T-cell (primary cell): ENCODE measurements at regions not wholly inside any gene's neighbourhood (a gene's known extent, or its start where the extent isn't known, plus 50 kb on each side); places are given as distances from the start of the nearest gene placed in this dataset.

Experiments
- ATAC-seq, 4 experiments: fragments of 200-7000 bp in 3 of 4; fragments of 150-1000 bp in 1 of 4; cut with Tn5 transposase; replicated peaks in 1 of 4; 1 replicate in 3 of 4; 2 replicates in 1 of 4; pipeline ENCODE4 v1.10.0; 2021; ENCODE audit warnings: moderate library complexity in 3 of 4, mild to moderate bottlenecking in 2 of 4, moderate number of reproducible peaks in 1 of 4
- CTCF ChIA-PET, 2 donors: fragments of 300-600 bp; sonication (Branson Sonifier 250); formaldehyde crosslinking; loops; one replicate each; lab custom pipeline; 2022; ENCODE audit warnings: antibody characterized with exemption in 2 of 2; lab: Charles Lee
- POLR2A ChIA-PET, 2 donors: fragments of 300-600 bp; sonication (Branson Sonifier 250); formaldehyde crosslinking; loops; one replicate each; lab custom pipeline; 2022; ENCODE audit warnings: antibody characterized with exemption in 2 of 2; lab: Charles Lee
- DNase-seq, 35 experiments: peaks; one replicate each; pipeline versions ENCODE4 v3.0.0 to v3.0.0-alpha.2; 2013 to 2023
- H3K27ac ChIP-seq: one replicate; pipeline ENCODE4 v1.5.1; 2013; ENCODE audit warnings: low read length
- H3K27me3 ChIP-seq, 2 experiments: replicated peaks in 1 of 2; 1 replicate in 1 of 2; 2 replicates in 1 of 2; pipeline versions ENCODE4 v1.6.1 to v1.7.0; 2013; ENCODE audit warnings: low read length in 1 of 2, mixed read lengths in 1 of 2; ENCODE audit not compliant: control insufficient read depth in 2 of 2, insufficient read depth in 2 of 2; ENCODE audit errors: extremely low read depth in 1 of 2
- H3K36me3 ChIP-seq, 2 donors: 1 replicate in 1 of 2; 2 replicates in 1 of 2; pipeline versions ENCODE4 v1.6.1 to v1.7.0; 2013; ENCODE audit warnings: low read length in 1 of 2; ENCODE audit not compliant: control insufficient read depth in 2 of 2, insufficient read depth in 1 of 2; ENCODE audit errors: extremely low read depth in 1 of 2
- H3K4me1 ChIP-seq, 2 experiments: 1 replicate in 1 of 2; 2 replicates in 1 of 2; pipeline versions ENCODE4 v1.6.1 to v1.7.0; 2013; ENCODE audit warnings: low read length in 2 of 2, mixed read lengths in 1 of 2; ENCODE audit not compliant: insufficient read depth in 2 of 2, control insufficient read depth in 1 of 2; ENCODE audit errors: extremely low read depth in 1 of 2
- H3K4me3 ChIP-seq, 2 donors: 1 replicate in 1 of 2; 2 replicates in 1 of 2; pipeline versions ENCODE4 v1.5.1 to v1.7.0; 2013; ENCODE audit warnings: mild to moderate bottlenecking in 2 of 2, low read length in 1 of 2, moderate library complexity in 1 of 2; ENCODE audit not compliant: control insufficient read depth in 1 of 2; ENCODE audit errors: extremely low read depth in 1 of 2
- H3K9me3 ChIP-seq: 2 replicates; pipeline ENCODE4 v1.7.0; 2013
- H3K27ac Mint-ChIP-seq, 2 donors: one replicate each; pipeline ENCODE4 v1.8.0; 2020 to 2021; ENCODE audit warnings: mild to moderate bottlenecking in 2 of 2, mixed read lengths in 2 of 2
- H3K27me3 Mint-ChIP-seq, 2 donors: one replicate each; pipeline ENCODE4 v1.8.0; 2021 to 2022; ENCODE audit warnings: mixed read lengths in 2 of 2
- H3K36me3 Mint-ChIP-seq: one replicate; pipeline ENCODE4 v1.8.0; 2021; ENCODE audit warnings: mixed read lengths
- H3K4me1 Mint-ChIP-seq, 3 donors: one replicate each; pipeline ENCODE4 v1.8.0; 2020 to 2022; ENCODE audit warnings: mixed read lengths in 3 of 3, mild to moderate bottlenecking in 1 of 3
- H3K4me3 Mint-ChIP-seq, 3 donors: one replicate each; pipeline ENCODE4 v1.8.0; 2020 to 2022; ENCODE audit warnings: mild to moderate bottlenecking in 3 of 3, mixed read lengths in 3 of 3, moderate library complexity in 3 of 3
- H3K9me3 Mint-ChIP-seq, 3 donors: one replicate each; pipeline ENCODE4 v1.8.0; 2020 to 2022; ENCODE audit warnings: mixed read lengths in 3 of 3
- WGBS: methylation state at CpG from one replicate; pipeline ENCODE4 v1.1.5; 2013; ENCODE audit warnings: missing lambda C conversion rate; ENCODE audit not compliant: insufficient coverage; 5-methylcytosine and 5-hydroxymethylcytosine counted together

- Mint-ChIP-seq H3K4me1 (peaks cover 9 to 16% (median 11%) of the 10 kb centered on the region in 3 donors), H3K36me3 (no peaks in the 10 kb centered on the region), H3K27me3 (peaks cover 15 to 29% of the 10 kb centered on the region in 2 donors), H3K27ac (no peak overlapping the region), H3K9me3 (no peaks in the 10 kb centered on the region), H3K4me3 (no peak overlapping the region)
- DNase-seq (no peak), ATAC-seq (no peak)
- H3K27me3 ChIP-seq, result peaks cover 0 to 9% of the 10 kb centered on the region in 2 experiments
- no peak overlapping the region for H3K4me3 ChIP-seq
- CTCF ChIA-PET, result no interaction called here
- H3K27ac ChIP-seq, result no peak overlapping the region
- no peaks in the 10 kb centered on the region for H3K4me1 ChIP-seq
- POLR2A ChIA-PET, result no interaction called here
- no peaks in the 10 kb centered on the region for H3K9me3 ChIP-seq
- 90% methylated on average over 16 of the region's 16 CpGs for WGBS
- no peaks in the 10 kb centered on the region for H3K36me3 ChIP-seq
Observed at GRCh38 chr1:244139655-244140054, 88.6 kb downstream of the ZBTB18 start.

DNA sequence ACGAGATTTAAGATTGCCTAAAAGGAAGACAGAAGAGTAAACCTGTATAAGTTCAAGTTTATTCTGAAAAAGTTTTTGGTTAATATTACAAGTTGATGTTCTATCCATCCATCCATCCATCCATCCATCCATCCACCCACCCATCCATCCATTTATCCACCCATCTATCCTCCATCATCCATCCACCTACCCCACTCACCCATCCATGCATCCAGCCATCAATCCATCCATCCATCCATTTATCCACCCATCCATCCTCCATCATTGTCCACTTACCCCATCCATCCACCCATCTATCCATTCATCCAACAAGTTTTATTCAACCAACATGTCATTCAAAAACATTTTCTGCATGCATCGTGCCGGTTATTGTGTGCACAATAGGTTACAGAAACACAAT is 89.3 kb downstream of the ZBTB18 start:
- Histone ChIP-seq H3K27me3 (peaks cover 0 to 9% of the 10 kb centered on the region in 2 experiments), H3K4me1 (no peaks in the 10 kb centered on the region), H3K36me3 (no peaks in the 10 kb centered on the region), H3K27ac (no peak overlapping the region), H3K4me3 (no peak overlapping the region), H3K9me3 (no peaks in the 10 kb centered on the region)
- ChIA-PET CTCF (interaction anchor here in 1 of 2 donors (0.7 kb wide), 1 partner anchor 404 kb away, joined by 3 read pairs; no protein-coding TSS in a partner anchor), POLR2A (no interaction called here)
- Mint-ChIP-seq H3K4me3 (no peak overlapping the region), H3K9me3 (no peaks in the 10 kb centered on the region), H3K27me3 (peaks cover 11 to 29% of the 10 kb centered on the region in 2 donors), H3K27ac (no peak overlapping the region), H3K36me3 (no peaks in the 10 kb centered on the region), H3K4me1 (peaks cover 9 to 16% (median 11%) of the 10 kb centered on the region in 3 donors)
- no CpG with 5 or more reads among the region's 3 CpGs for WGBS
- no peak for DNase-seq
- no peak for ATAC-seq

GRCh38 chr1:244144053-244144452 is 93.0 kb downstream of the ZBTB18 start:
- no peak overlapping the region for H3K27ac ChIP-seq
- H3K27me3 Mint-ChIP-seq, result peaks cover 11 to 13% of the 10 kb centered on the region in 2 donors
- ATAC-seq, result no peak
- WGBS, result 88% methylated on average over 1 of the region's 2 CpGs
- H3K36me3 ChIP-seq, result no peaks in the 10 kb centered on the region
- H3K4me3 ChIP-seq, result no peak overlapping the region
- H3K9me3 ChIP-seq, result no peaks in the 10 kb centered on the region
- ChIA-PET POLR2A (interaction anchor here in 1 of 2 donors (0.5 kb wide), 1 partner anchor 924 kb away, joined by 3 read pairs; no protein-coding TSS in a partner anchor), CTCF (interaction anchor here in 1 of 2 donors (0.6 kb wide), 1 partner anchor 346 kb away, joined by 4 read pairs; no protein-coding TSS in a partner anchor)
- no peaks in the 10 kb centered on the region for H3K4me1 Mint-ChIP-seq
- H3K27me3 ChIP-seq, result peaks cover 0 to 5% of the 10 kb centered on the region in 2 experiments
- H3K4me1 ChIP-seq, result no peaks in the 10 kb centered on the region
- H3K36me3 Mint-ChIP-seq, result no peaks in the 10 kb centered on the region
- no peak overlapping the region for H3K4me3 Mint-ChIP-seq
- no peak for DNase-seq
- H3K9me3 Mint-ChIP-seq, result no peaks in the 10 kb centered on the region
- no peak overlapping the region for H3K27ac Mint-ChIP-seq

GRCh38 chr1:244150071-244150470 is 99.0 kb downstream of the ZBTB18 start:
- H3K27ac Mint-ChIP-seq, result no peak overlapping the region
- H3K4me1 Mint-ChIP-seq, result no peaks in the 10 kb centered on the region
- no peaks in the 10 kb centered on the region for H3K27me3 Mint-ChIP-seq
- ChIA-PET POLR2A (no interaction called here), CTCF (no interaction called here)
- no peak overlapping the region for H3K4me3 Mint-ChIP-seq
- H3K4me1 ChIP-seq, result no peaks in the 10 kb centered on the region
- DNase-seq, result no peak
- H3K27ac ChIP-seq, result no peak overlapping the region
- no peaks in the 10 kb centered on the region for H3K9me3 ChIP-seq
- no peaks in the 10 kb centered on the region for H3K9me3 Mint-ChIP-seq
- no peaks in the 10 kb centered on the region for H3K36me3 ChIP-seq
- no peak for ATAC-seq
- H3K27me3 ChIP-seq, result peaks cover 0 to 2% of the 10 kb centered on the region in 2 experiments
- H3K36me3 Mint-ChIP-seq, result no peaks in the 10 kb centered on the region
- 93% methylated on average over 4 of the region's 5 CpGs for WGBS
- H3K4me3 ChIP-seq, result no peak overlapping the region

- ATAC-seq (no peak), DNase-seq (no peak)
- CTCF ChIA-PET, result no interaction called here
- Histone ChIP-seq H3K4me1 (no peaks in the 10 kb centered on the region), H3K36me3 (no peaks in the 10 kb centered on the region), H3K27me3 (peaks cover 0 to 2% of the 10 kb centered on the region in 2 experiments), H3K4me3 (no peak overlapping the region), H3K9me3 (no peaks in the 10 kb centered on the region), H3K27ac (no peak overlapping the region)
- POLR2A ChIA-PET, result no interaction called here
- Mint-ChIP-seq H3K27me3 (no peaks in the 10 kb centered on the region), H3K4me1 (no peaks in the 10 kb centered on the region), H3K9me3 (no peaks in the 10 kb centered on the region), H3K4me3 (no peak overlapping the region), H3K27ac (no peak overlapping the region), H3K36me3 (no peaks in the 10 kb centered on the region)
- WGBS, result no CpG with 5 or more reads among the region's 4 CpGs
Observed at GRCh38 chr1:244150665-244151064, 99.6 kb downstream of the ZBTB18 start.

DNA sequence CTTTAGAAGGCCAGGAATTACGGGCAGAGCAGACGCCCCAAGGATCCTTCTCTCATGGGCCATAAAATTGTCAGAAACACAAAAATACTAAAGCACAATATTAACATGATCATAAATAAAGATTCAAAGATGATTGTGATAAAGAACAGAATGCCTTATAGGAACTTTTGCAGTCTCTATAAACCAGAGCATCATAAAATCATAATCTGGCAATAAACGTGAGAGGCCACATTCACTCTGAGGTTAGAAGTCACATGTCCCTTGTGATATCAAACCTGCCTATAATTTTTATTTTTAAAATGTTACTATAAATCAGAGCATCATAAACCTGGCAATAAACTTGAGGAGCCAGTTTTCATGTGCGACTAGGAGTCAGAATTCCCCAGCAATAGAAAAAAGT is 100.5 kb downstream of the ZBTB18 start:
- WGBS, result no CpG with 5 or more reads among the region's 4 CpGs
- H3K27me3 Mint-ChIP-seq, result no peaks in the 10 kb centered on the region
- ChIA-PET POLR2A (no interaction called here), CTCF (no interaction called here)
- H3K36me3 Mint-ChIP-seq, result no peaks in the 10 kb centered on the region
- Histone ChIP-seq H3K36me3 (no peaks in the 10 kb centered on the region), H3K27me3 (peaks cover 0 to 2% of the 10 kb centered on the region in 2 experiments), H3K27ac (no peak overlapping the region), H3K4me3 (no peak overlapping the region), H3K4me1 (no peaks in the 10 kb centered on the region), H3K9me3 (no peaks in the 10 kb centered on the region)
- no peaks in the 10 kb centered on the region for H3K4me1 Mint-ChIP-seq
- H3K4me3 Mint-ChIP-seq, result no peak overlapping the region
- no peak for ATAC-seq
- DNase-seq, result no peak
- H3K27ac Mint-ChIP-seq, result no peak overlapping the region
- H3K9me3 Mint-ChIP-seq, result no peaks in the 10 kb centered on the region

GRCh38 chr1:244154508-244154871 is 103.4 kb downstream of the ZBTB18 start:
- ATAC-seq (no peak), DNase-seq (no peak)
- Histone ChIP-seq H3K27me3 (peaks cover 0 to 2% of the 10 kb centered on the region in 2 experiments), H3K27ac (no peak overlapping the region), H3K4me3 (no peak overlapping the region), H3K9me3 (no peaks in the 10 kb centered on the region), H3K4me1 (no peaks in the 10 kb centered on the region), H3K36me3 (no peaks in the 10 kb centered on the region)
- H3K36me3 Mint-ChIP-seq, result no peaks in the 10 kb centered on the region
- no peaks in the 10 kb centered on the region for H3K27me3 Mint-ChIP-seq
- WGBS, result 74% methylated on average over 2 of the region's 5 CpGs
- no peak overlapping the region for H3K27ac Mint-ChIP-seq
- ChIA-PET POLR2A (no interaction called here), CTCF (no interaction called here)
- no peak overlapping the region for H3K4me3 Mint-ChIP-seq
- H3K4me1 Mint-ChIP-seq, result no peaks in the 10 kb centered on the region
- no peaks in the 10 kb centered on the region for H3K9me3 Mint-ChIP-seq
